WTC11 (cell line): ENCODE measurements at regions not wholly inside any gene's neighbourhood (a gene's known extent, or its start where the extent isn't known, plus 50 kb on each side); places are given as distances from the start of the nearest gene placed in this dataset.

ENCODE experiments used
- ATAC-seq: fragments of 200-7000 bp; cut with Tn5 transposase; 2 replicates; pipeline ENCODE4 v1.10.0; 2021; ENCODE audit warnings: mild to moderate bottlenecking, moderate library complexity
- CTCF ChIA-PET: fragments of 300-600 bp; sonication (Branson Sonifier 250); formaldehyde crosslinking; loops from one replicate; lab custom pipeline; 2021; ENCODE audit warnings: antibody characterized with exemption; lab: Charles Lee
- POLR2A ChIA-PET: fragments of 350-600 bp; sonication (Branson Sonifier 250); formaldehyde crosslinking; loops from one replicate; lab custom pipeline; 2021; ENCODE audit warnings: antibody characterized with exemption; lab: Charles Lee
- DNase-seq: peaks from one replicate; pipeline ENCODE4 v3.0.0; 2021; ENCODE audit warnings: low spot score
- H3K27ac Mint-ChIP-seq: 2 replicates; pipeline ENCODE4 v1.8.0; 2021; ENCODE audit warnings: mixed read lengths
- H3K27me3 Mint-ChIP-seq: 2 replicates; pipeline ENCODE4 v1.8.0; 2021; ENCODE audit warnings: low read depth, mild to moderate bottlenecking, moderate library complexity, mixed read lengths
- H3K36me3 Mint-ChIP-seq: 2 replicates; pipeline ENCODE4 v1.8.0; 2021; ENCODE audit warnings: mixed read lengths
- H3K4me1 Mint-ChIP-seq: 2 replicates; pipeline ENCODE4 v1.8.0; 2022; ENCODE audit warnings: mixed read lengths
- H3K4me3 Mint-ChIP-seq: 2 replicates; pipeline ENCODE4 v1.8.0; 2021; ENCODE audit warnings: mild to moderate bottlenecking, moderate library complexity, mixed read lengths
- H3K9me3 Mint-ChIP-seq: 2 replicates; pipeline ENCODE4 v1.8.0; 2021; ENCODE audit warnings: mixed read lengths
- AR ChIP-seq: fragments of 250-450 bp; sonication (Bioruptor Pico); IDR thresholded peaks from 2 replicates; pipeline ENCODE4 v1.9.0; 2021; ENCODE audit warnings: mild to moderate bottlenecking
- ATF3 ChIP-seq: sonication (generic); formaldehyde crosslinking; conservative IDR thresholded peaks from 2 replicates; pipeline ENCODE4 v1.8.1; 2022; ENCODE audit warnings: mild to moderate bottlenecking, missing genetic modification reagents
- CREM ChIP-seq: sonication (generic); formaldehyde crosslinking; IDR thresholded peaks from 2 replicates; pipeline ENCODE4 v1.8.1; 2022; ENCODE audit warnings: mild to moderate bottlenecking, missing genetic modification reagents, moderate library complexity
- E2F5 ChIP-seq: sonication (generic); formaldehyde crosslinking; IDR thresholded peaks from 2 replicates; pipeline ENCODE4 v1.8.1; 2022; ENCODE audit warnings: mild to moderate bottlenecking, moderate library complexity, missing genetic modification reagents
- ETV6 ChIP-seq: sonication (generic); formaldehyde crosslinking; IDR thresholded peaks from 2 replicates; pipeline ENCODE4 v1.8.1; 2022; ENCODE audit warnings: mild to moderate bottlenecking, missing genetic modification reagents
- MYBL2 ChIP-seq: sonication (generic); formaldehyde crosslinking; IDR thresholded peaks from 2 replicates; pipeline ENCODE4 v1.8.1; 2023; ENCODE audit warnings: mild to moderate bottlenecking, moderate library complexity, missing genetic modification reagents
- PRRX2 ChIP-seq: fragments of 250-450 bp; sonication (Bioruptor Pico); IDR thresholded peaks from 2 replicates; pipeline ENCODE4 v1.8.0; 2021; ENCODE audit warnings: mild to moderate bottlenecking
- SOX15 ChIP-seq: fragments of 250-450 bp; sonication (Bioruptor Pico); IDR thresholded peaks from 2 replicates; pipeline ENCODE4 v1.9.0; 2021; ENCODE audit warnings: mild to moderate bottlenecking
- STAT6 ChIP-seq: sonication (generic); formaldehyde crosslinking; conservative IDR thresholded peaks from 2 replicates; pipeline ENCODE4 v1.8.1; 2023; ENCODE audit warnings: mild to moderate bottlenecking, low read depth, missing genetic modification reagents, moderate library complexity
- TEAD4 ChIP-seq: sonication (generic); formaldehyde crosslinking; IDR thresholded peaks from 2 replicates; pipeline ENCODE4 v1.8.0; 2022; ENCODE audit warnings: mild to moderate bottlenecking, missing genetic modification reagents
- TP53 ChIP-seq: sonication (generic); formaldehyde crosslinking; IDR thresholded peaks from 2 replicates; pipeline ENCODE4 v1.8.1; 2023; ENCODE audit warnings: mild to moderate bottlenecking, missing genetic modification reagents
- ZBTB21 ChIP-seq: sonication (generic); formaldehyde crosslinking; IDR thresholded peaks from 2 replicates; pipeline ENCODE4 v1.8.1; 2023; ENCODE audit warnings: mild to moderate bottlenecking, missing genetic modification reagents, borderline replicate concordance
- ZNF232 ChIP-seq: sonication (generic); formaldehyde crosslinking; IDR thresholded peaks from 2 replicates; pipeline ENCODE4 v1.8.0; 2022; ENCODE audit warnings: mild to moderate bottlenecking, missing genetic modification reagents
- ZNF263 ChIP-seq: sonication (generic); formaldehyde crosslinking; IDR thresholded peaks from 2 replicates; pipeline ENCODE4 v1.8.1; 2022; ENCODE audit warnings: low read depth, mild to moderate bottlenecking, moderate library complexity, missing genetic modification reagents
- ZNF317 ChIP-seq: sonication (generic); formaldehyde crosslinking; IDR thresholded peaks from 2 replicates; pipeline ENCODE4 v1.8.1; 2023; ENCODE audit warnings: low read depth, mild to moderate bottlenecking, moderate library complexity, missing genetic modification reagents, borderline replicate concordance
- ZNF396 ChIP-seq: fragments of 250-450 bp; sonication (Bioruptor Pico); IDR thresholded peaks from 2 replicates; pipeline ENCODE4 v1.8.0; 2021; ENCODE audit warnings: mild to moderate bottlenecking, moderate library complexity, borderline replicate concordance
- ZNF423 ChIP-seq: fragments of 250-450 bp; sonication (Bioruptor Pico); IDR thresholded peaks from 2 replicates; pipeline ENCODE4 v2.1.2; 2022; ENCODE audit warnings: mild to moderate bottlenecking, moderate library complexity
- ZNF425 ChIP-seq: fragments of 250-450 bp; sonication (Bioruptor Pico); conservative IDR thresholded peaks from 2 replicates; pipeline ENCODE4 v1.9.0; 2021; ENCODE audit warnings: mild to moderate bottlenecking

GRCh38 chr1:4549930-4550329, 104.5 kb upstream of the AJAP1 start (continued):
- TF ChIP-seq E2F5, result no peak

GRCh38 chr1:4550941-4551340, 103.5 kb upstream of the AJAP1 start:
- POLR2A ChIA-PET, result no interaction called here
- no peak for DNase-seq
- Mint-ChIP-seq H3K27me3 (peaks cover 20% of the 10 kb centered on the region), H3K4me3 (no peak overlapping the region), H3K27ac (no peak overlapping the region), H3K4me1 (no peaks in the 10 kb centered on the region), H3K36me3 (peaks cover 80% of the 10 kb centered on the region), H3K9me3 (peaks cover 85% of the 10 kb centered on the region)
- CTCF ChIA-PET, result no interaction called here
- TF ChIP-seq PRRX2 (CRISPR knock-in tag), result no peak
- no peak for TF ChIP-seq ZBTB21 (CRISPR knock-in tag)
- TF ChIP-seq ZNF396 (CRISPR knock-in tag), result no peak
- TF ChIP-seq ATF3 (CRISPR knock-in tag), result no peak
- no peak for TF ChIP-seq STAT6 (CRISPR knock-in tag)
- no peak for TF ChIP-seq CREM (CRISPR knock-in tag)
- no peak for TF ChIP-seq TEAD4 (CRISPR knock-in tag)
- no peak for TF ChIP-seq ETV6 (CRISPR knock-in tag)
- TF ChIP-seq AR (CRISPR knock-in tag), result no peak
- TF ChIP-seq MYBL2, result no peak
- no peak for TF ChIP-seq ZNF423
- no peak for ATAC-seq

GRCh38 chr1:4551706-4552105, 102.7 kb upstream of the AJAP1 start:
- no peak overlapping the region for H3K27ac Mint-ChIP-seq
- peaks cover 20% of the 10 kb centered on the region for H3K27me3 Mint-ChIP-seq
- no peak overlapping the region for H3K4me3 Mint-ChIP-seq
- CTCF ChIA-PET, result no interaction called here
- H3K36me3 Mint-ChIP-seq, result peaks cover 76% of the 10 kb centered on the region
- peaks cover 83% of the 10 kb centered on the region for H3K9me3 Mint-ChIP-seq
- POLR2A ChIA-PET, result no interaction called here
- DNase-seq, result no peak
- no peak for ATAC-seq
- no peaks in the 10 kb centered on the region for H3K4me1 Mint-ChIP-seq
- TF ChIP-seq ZNF263 (no peak), ZNF425 (no peak), STAT6 (CRISPR knock-in tag) (no peak), ZNF317 (CRISPR knock-in tag) (no peak), AR (CRISPR knock-in tag) (no peak), SOX15 (no peak), TP53 (CRISPR knock-in tag) (no peak), ZNF232 (CRISPR knock-in tag) (no peak)
